Embryonic facial prominence (tissue), 1 donor: ENCODE measurements at regions not wholly inside any gene's neighbourhood (a gene's known extent, or its start where the extent isn't known, plus 50 kb on each side); places are given as distances from the start of the nearest gene placed in this dataset.

ENCODE experiments used
- DNase-seq: peaks from one replicate; pipeline ENCODE4 v3.0.0-alpha.2; 2016; ENCODE audit errors: extremely low spot score

DNA sequence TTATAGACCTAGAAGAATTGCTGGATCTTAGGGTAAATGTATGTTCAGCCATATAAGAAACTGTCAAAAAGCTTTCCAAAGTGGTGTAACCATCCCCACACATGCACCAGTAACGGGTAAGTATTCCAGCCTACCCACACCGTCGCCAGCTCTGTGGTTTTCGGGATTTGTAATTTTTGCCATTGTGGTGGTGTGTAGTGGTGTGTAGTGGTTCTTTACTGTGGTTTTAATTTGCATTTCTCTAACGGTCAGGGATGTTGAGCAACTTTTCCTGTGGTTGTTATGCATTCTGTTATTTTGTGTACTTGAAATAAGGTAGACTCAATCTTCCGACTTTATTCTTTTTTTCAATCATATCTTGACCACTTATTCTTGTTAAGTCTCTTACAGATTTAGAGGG lies 342.4 kb upstream of the AJAP1 start:
- DNase-seq = no peak

DNA sequence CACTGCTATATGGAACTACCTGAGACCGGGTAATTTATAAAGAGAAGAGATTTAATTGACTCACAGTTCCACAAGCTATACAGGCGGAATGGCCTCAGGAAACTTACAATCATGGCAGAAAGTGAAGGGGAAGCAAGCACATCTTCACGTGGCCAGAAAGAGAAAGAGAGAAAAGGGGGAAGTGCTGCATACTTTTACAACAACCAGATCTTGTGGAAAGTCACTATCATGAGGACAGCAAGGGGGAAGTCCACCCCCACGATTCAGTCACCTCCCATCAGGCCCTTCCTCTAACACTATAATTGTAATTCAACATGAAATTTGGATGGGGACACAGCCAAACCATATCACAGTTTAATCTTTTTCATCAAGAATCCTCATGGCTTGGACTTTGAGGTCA lies 339.2 kb upstream of the AJAP1 start:
- no peak for DNase-seq

DNA sequence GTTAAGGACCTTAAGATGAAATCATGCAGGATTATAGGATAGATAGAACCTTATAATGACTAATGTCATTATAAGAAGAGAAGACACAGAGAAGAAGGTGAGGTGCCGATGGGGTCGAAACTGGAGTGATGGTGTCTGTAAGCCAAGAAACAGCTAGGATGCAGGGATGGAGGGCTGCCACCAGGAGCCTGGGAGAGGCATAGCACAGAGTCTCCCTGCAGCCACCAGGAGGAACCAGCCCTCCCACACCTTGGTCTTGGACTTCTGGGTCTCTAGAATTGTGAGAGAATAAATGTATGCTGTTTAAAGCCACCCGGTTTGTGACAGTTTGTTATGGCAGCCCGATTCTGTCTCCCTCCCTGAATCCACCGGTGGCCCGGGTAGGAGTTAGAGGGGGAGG lies 337.2 kb upstream of the AJAP1 start:
- DNase-seq = no peak

DNA sequence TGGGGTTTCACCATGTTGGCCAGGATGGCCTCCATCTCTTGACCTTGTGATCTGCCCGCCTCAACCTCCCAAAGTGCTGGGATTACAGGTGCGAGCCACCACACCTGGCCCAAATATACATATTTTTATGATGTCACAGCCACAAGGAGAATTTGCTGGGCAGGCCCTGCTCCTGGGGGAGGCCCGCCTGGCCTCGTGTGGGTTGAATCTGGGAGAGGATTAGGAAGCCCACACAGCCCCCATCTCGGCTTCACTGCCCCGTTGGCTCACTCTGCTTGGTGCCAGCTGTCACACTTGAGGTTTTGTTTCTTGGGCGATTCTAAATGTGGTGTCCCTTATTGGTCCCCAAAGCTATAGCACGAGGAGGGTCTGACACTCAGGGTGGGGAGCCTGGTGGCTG lies 335.7 kb upstream of the AJAP1 start:
- no peak for DNase-seq

DNA sequence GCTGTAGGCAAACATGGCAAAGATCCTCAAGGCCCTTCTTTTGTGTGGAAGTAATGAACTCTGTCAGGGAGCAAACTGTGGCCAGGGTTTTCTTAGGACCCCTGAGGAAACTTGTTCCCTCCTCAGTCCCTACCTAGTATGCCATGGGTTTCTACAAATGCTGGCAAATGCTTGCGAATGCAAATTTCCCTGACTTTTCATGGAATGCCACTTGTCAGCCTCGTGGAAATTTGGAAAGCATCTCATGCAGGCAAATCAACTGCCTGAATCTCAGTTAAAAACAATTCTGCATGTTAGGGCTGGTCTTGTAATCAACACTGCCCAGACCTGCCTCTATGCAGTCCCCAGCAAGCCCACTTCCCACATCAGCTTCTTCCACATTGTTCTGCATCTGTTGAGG lies 334.9 kb upstream of the AJAP1 start:
- DNase-seq = no peak

DNA sequence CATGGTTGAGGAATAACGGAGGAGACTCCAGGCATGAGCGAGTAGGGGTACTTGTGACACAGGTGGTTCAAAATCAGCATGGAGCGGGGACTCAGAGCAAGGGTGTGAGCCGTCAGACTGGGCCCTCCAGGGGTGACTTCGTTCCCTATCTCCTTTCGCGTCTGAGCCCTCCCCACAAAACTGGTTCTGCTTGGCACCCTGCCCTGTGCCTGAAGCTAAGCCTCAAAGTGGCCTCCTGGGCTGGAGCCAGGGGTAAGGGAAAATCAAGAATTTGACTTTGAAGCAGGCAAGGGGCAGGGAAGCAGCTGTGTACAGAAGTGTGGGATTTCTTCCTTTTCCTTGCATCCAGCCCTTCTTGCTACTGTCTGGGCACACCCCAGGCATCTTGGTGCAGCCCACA lies 331.5 kb upstream of the AJAP1 start:
- DNase-seq = no peak

DNA sequence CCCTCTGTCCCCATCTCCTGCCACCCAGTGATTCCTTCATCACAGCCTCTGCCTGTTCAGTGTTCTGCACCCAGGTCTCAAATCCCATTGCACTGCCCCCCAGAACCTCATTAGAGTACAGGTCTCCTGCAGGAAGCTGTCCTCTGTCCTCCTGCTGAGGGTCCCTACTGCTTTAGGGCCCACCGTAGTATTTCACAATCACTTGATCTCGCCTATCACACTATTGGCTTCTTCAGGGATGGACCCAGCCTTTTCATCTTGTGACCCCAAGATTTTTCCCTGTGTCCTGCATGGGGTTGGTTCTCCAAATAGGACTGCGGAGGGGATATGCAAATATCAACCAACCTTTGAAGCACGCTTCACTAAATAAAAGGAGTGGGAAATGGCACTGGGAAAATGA lies 331.1 kb upstream of the AJAP1 start:
- DNase-seq = no peak

DNA sequence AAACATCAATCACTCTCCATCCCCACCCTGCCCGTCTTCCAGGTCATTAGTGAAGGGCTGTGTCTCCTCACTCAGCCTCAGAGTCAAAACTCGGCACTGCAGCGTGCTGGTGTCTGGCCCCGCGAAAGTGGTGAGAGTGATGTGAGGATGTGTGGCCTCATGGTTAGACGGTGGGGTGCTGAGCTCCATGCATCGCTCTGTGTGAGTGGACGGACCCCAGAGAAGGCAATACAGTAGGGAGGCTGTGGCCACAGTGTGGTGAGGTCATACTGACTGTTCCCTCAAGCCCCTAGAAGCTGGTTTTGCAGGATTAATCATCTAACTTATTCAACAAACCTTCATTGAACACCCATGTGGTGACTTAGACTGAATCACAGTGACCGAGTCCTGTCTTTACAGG lies 329.9 kb upstream of the AJAP1 start:
- no peak for DNase-seq

DNA sequence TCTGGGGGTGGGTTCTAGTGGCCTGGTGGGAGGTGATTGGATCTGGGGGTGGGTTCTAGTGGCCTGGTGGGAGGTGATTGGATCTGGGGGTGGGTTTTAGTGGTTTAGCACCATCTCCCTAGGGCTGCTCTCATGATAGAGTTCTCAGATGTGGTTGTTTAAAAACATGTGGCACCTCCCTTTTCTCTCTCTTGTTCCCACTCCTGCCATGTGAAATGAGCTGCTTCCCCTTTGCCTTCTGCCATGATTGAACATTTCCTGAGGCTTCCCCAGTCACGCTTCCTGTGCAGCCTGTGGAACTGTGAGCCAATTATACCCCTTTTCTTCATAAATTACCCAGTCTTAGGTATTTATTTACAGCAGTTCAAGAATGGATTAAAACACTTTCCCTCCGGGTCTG lies 327.3 kb upstream of the AJAP1 start:
- DNase-seq = no peak

DNA sequence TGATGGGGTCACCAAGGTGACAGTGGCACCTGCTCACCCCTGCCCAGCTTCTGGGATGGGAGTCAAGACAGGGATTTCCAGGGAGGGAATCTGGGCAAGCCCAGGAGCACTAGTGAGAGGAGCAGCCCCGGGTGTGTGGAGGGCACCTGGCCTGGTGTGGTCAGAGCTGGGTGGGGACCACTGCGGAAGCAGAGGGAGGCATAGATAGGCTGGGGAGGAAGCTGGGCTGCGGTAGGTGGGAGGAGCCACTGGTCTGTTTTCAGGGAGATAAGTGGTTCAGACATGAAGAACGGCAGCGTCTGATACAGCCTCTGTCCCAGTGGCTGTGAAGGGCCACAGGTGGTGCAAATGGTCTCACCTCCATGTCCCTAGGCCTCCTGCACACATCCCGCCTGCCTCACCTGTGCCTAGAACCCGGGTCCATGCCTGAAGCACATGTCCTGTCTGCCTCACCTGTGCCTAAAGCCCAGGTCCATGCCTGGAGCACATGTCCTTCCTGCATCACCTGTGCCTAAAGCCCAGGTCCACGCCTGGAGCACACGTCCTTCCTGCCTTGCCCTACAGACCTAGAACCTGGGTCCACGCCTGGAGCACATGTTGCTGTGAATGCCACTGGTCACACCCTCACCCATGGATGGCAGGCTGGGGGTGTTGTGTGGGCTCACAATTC lies 325.9 kb upstream of the AJAP1 start:
- DNase-seq = no peak

DNA sequence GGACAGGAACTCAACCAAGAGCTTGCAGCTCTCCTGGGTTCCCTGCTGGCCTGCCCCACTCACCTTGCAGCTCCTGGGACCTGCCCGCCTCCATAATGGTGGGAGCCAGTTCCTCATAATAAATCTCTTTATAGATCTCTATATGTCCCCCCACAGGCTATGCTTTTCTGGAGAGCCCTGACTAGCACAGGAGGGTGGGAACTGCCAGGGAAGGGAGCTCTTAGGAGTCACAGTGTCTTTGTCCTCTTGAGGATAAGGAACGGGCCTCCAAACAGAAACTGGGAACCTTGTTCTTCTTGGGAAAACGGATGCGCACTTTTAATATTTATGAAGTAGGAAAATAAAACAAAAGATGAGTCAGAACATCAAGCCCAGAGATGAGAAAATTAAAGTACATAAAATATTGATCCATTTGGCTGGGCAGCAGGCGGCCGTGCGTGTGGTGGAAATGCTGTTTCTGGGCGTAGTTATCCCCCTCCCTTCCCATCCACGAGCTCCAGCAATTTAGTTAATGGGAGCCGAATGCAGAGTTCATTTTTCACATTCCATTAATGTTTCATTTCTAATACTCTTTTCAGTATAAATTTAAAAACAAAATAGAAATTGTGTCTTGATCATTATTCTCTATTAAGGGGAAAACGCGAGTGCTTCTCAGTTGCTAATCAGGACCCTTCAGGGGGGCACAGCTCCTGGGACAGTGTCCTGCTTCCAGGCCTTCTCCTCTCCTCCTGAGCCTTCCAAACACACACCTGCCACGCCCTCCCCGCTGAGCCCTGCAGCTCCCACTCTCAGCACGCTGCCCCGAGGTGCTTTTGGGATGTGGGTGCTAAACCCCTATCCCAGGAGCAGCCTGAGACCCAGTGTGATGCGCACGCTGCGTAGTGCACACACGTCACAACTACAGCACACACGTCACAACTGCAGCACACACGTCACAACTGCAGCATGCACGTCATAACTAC lies 323.3 kb upstream of the AJAP1 start:
- DNase-seq = no peak

DNA sequence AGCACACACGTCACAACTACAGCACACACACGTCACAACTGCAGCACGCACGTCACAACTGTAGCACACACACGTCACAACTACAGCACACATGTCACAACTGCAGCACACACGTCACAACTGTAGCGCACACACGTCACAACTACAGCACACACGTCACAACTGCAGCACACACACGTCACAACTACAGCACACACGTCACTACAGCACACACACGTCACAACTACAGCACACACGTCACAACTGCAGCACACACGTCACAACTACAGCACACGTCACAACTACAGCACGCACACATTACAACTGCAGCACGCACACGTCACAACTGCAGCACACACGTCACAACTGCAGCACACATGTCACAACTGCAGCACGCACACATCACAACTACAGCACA lies 322.6 kb upstream of the AJAP1 start:
- no peak for DNase-seq

DNA sequence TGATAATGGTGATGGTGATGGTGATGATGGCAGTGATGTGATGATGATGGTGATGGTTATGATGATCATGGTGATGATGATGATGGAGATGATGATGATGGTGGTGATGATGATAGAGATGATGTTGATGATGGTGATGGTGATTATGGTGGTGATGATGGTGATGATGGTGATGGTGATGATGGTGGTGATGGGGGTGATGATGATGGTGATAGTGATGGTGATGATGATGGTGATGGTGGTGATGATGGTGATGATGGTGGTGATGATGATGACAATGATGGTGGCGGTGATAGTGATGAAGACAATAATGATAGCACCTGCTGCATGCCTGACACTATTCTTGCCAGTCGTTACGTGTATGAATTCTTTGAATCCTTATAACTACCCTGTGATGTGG lies 317.9 kb upstream of the AJAP1 start:
- no peak for DNase-seq

DNA sequence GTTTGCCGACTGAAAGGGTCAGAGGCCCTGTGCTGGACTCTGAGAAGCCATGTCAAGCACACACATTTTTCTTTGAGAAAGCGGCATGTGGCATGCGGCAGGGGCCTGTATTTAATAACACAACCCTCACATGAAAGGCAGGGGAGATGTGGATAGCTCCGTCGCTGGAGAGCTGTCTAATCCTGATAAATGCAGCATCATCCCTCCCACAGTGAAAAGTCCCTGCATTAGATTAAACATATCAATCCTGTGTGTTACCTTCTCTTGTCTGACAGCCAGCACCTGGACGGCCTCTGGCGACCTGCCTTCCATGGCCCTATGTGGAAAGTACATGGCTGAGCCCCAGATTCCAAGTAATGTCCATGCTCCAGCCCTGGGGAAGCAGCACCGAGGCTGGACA lies 313.0 kb upstream of the AJAP1 start:
- DNase-seq = no peak

DNA sequence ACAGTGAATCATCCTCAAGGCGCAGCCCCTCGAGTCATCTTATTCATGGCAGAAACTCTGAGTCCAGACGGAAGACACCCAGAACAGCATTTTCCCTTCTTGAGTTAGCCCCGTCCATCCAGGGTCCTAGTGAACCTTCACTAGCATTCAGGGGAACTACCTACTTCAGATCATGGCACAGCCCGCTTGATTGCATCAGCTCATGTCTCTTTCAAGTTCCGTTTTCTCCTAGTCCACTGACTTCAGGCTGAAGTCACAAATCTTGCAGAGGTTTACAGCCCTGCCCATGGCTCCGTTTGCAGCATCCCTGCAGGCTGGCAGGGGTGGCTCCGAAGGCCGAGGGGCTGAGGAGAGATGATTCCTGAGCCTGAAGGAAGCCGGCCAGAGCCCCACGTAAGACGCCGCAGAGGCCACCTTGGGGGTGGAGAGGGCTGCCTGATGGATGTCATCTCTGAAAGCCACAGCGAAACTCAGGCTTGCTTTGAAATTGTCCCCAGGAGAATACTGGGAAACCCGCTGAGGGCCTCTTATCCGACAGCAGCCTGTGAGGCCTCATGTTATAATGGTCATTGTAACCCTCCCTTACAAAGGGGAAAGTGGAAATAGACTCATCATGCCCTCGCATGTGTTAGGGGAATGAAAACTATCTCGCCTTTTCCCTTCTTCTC lies 310.2 kb upstream of the AJAP1 start:
- no peak for DNase-seq

DNA sequence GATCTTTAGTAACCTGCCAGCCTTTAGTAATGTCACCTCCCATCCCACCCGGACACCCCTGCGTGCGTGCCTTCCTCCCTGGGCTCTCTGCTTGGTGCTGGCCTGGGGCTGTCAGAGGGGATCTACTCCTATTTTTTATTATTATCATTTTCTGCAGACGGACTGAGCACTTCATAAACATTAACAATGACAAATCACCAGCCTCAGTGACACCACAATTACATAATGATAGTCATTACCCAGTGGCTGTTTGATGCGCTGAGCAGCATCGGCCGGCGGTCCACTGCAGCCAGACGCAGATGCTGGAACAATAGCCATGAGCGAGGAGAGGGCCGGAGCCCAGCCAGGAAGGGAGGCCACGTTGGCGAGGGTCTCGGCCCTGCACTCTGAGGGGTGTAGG lies 309.3 kb upstream of the AJAP1 start:
- no peak for DNase-seq

DNA sequence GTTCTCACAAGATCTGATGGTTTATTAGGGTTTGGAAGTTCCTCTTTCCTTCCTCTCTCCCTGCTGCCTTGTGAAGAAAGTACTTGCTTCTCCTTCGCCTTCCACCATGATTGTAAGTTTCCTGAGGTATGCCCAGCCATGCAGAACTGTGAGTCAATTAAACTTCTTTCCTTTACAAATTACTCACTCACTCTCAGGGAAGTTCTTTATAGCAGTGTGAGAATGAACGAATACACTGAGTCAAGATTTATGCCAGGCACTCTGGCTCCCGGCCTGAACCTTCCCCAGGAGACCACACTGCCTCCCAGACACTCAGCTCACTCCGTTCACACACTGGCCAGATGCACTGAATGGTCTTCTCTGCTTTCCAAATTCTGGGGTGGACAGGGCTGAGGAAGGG lies 308.3 kb upstream of the AJAP1 start:
- DNase-seq = no peak

DNA sequence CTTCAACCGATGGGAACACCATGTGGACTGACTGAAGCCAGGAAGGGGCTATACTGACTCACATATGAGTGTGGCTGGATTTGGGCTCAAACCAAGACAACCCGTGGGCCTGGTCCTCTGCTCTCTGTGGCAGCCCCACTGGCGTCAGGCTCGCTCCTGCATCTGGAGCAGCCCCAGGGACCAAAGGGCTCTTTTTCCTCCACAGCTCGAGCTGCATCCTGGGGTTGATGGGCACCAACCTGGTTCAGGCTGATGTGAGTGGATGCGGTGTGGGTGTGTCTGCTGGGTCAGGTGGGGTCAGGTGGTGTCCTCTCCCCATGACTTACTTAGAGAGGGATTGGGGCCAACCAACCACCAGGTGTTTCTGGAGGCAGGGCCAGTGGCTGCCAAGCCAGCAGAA lies 303.0 kb upstream of the AJAP1 start:
- no peak for DNase-seq

DNA sequence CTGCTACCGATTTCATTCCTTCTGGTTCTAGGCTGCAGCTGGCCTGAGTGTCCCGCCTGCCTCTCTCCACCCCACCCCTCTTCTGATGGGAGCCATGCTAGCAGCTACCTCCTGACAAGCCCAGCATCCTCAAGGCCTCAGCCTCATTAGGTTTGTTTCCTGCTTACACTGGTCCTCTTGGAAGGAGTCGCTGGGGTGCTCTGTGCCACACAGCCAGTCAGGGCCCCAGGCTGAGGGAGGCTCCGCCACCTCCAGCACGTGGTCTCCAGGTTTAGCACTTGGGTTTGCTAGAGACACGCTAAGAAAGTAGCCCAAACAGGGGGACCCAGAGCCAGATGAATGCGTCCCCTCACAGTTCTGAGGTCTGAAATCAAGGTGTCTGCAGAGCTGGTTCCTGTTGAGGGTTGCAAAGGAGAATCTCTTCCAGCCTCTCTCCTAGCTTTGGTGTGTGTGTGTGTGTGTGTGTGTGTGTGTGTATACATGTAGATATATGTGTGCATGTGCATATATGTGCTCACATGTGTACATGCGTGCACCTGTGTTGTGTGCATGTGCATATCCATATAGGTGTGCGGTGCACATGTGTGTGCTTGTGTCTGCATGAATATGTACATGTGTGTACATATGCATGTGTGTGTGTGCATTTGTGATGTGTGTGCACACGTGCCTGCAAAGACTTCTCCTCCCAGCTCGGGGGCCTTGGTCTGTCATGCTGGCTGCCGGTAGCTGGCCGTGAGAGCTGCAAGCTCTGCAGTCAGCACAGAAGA lies 301.1 kb upstream of the AJAP1 start:
- DNase-seq = no peak

DNA sequence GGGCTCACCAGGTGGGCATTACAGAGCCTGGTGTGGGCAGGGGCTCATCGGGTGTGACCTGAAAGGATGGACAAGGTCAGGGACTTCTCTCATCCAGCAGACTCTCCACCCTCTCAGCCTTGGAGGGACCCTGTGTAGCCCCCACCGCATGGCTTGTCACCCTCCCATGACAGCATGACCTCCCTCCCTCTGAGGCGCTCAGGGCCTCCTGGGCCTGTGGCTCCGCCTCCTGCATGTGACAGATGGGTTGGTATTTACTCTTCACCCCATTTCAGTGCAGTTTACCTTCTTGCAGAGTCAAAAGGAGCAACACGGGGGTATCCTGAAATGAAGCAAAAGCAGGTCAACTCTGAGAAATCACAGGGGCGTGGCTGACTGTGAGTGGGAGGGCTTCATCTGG lies 298.6 kb upstream of the AJAP1 start:
- DNase-seq = no peak

DNA sequence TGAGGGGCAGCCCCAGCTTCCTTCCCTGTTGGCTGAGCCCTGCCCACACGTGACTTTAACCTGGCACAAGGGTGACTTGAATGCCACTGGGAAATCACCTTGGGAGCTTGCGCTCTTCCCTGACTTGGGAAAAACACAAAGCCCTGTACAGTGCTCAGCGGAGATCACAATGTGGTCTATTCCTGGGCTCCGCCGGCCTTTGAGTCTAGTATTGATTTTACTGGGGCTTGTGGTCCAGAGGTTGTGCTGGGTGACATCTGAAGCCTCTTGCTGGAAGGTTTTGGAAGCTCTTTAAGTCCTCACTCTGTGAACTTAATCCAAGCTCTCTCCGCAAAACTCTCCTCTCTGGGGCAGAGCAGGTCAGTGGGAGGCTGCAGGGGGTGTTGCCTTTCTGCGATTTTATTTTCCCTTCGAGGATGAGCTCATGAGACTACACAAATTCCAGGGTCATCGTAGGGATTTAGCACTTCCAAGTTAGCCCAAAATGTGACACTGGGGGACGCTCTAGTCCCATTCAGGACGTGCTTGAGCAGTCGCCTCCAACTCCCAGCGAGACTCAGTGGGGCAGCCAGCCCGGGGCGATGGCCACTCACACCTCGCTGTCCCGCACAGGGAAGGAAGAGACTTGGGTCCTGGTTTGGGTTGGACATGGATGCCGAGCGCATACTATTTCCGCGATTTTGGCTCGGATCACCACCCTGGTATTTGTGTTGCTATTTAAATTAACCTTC lies 291.9 kb upstream of the AJAP1 start:
- no peak for DNase-seq
